HG03097 (cell line): ENCODE measurements at regions not wholly inside any gene's neighbourhood (a gene's known extent, or its start where the extent isn't known, plus 50 kb on each side); places are given as distances from the start of the nearest gene placed in this dataset.
"Not testable (repeated sequence)": the region's sequence is repeated elsewhere in the genome, so short reads cannot be mapped to it uniquely, and the experiment has no call there.

ENCODE experiments used
- ATAC-seq: cut with Tn5 transposase; IDR thresholded peaks from one replicate; pipeline ENCODE4 v1.9.1; 2021; ENCODE audit not compliant: unreplicated experiment, low FRiP score

DNA sequence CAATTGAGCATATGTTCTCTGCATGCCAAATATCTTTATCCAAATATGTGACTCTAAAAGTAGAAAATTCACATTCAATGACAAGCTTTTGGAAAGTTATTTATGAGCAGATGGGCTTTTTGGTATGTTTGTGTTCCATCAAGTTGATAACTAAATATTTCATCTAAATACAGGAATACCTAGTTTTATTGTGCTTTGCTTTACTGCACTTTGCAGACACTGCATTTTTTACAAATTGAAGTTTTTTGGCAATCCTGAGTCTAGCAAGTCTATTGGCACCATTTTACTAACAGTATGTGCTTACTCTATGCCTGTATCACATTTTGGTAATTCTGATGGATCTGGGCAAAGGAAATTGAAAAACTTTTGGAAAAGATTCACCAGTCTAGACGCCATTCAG, 133.8 kb downstream of the ATXN7L3B start:
- ATAC-seq: no peak

DNA sequence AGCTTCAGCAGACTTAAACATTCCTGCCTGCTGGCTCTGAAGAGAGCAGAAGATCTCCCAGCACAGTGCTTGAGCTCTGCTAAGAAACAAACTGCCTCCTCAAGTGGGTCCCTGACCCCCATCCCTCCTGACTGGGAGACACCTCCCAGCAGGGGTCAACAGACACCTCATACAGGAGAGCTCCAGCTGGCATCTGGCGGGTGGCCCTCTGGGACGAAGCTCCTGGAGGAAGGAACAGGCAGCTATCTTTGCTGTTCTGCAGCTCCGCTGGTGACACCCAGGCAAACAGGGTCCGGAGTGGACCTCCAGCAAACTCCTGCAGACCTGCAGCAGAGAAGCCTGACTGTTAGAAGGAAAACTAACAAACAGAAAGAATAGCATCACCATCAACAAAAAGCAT, 139.3 kb downstream of the ATXN7L3B start:
- ATAC-seq: not testable (repeated sequence)

DNA sequence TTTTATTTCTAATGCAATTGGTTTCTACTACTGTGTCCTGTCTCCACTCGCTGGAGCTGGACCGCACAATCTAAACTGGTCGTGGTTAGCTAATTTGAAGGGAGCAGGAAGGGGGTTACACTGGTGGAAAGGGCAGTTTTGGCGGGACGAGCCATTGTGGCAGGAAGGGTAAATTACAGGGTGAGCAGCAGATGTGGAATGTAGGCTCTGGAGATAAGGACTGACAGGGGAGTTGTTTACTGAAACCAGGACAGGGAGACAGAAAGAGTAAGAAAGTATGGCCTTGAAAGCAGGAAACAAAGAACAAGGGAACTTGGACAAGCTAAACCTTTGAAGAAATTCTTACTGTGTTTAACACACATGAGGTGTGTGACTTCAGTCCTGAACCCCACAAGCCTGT, 147.8 kb downstream of the ATXN7L3B start:
- no peak for ATAC-seq

DNA sequence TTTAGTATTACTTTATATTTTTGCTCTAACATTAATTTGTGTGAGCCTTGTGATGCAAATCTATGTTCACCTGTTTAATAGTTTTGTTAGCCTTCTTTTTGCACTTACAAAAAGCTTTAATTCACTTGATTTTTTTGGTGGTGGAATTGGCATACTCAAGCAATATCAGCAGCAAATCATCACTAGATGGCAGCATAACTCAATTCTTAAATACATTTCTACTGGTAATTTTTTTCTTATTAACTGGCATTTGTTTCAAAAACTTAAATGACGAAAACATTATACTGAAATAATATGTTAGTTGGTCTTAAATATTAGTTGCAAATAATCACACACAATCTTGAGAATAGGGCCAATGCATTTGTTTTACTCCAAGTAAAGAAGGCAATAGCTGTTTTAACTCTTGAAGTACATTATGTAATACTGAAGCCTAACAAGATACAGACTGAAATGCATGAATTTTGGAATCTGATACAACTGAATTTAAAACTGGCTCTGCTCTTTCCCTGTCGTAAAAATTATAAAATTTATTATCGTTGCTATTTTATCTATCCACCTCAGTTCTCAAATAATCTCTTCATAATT, 151.5 kb downstream of the ATXN7L3B start:
- ATAC-seq: no peak

DNA sequence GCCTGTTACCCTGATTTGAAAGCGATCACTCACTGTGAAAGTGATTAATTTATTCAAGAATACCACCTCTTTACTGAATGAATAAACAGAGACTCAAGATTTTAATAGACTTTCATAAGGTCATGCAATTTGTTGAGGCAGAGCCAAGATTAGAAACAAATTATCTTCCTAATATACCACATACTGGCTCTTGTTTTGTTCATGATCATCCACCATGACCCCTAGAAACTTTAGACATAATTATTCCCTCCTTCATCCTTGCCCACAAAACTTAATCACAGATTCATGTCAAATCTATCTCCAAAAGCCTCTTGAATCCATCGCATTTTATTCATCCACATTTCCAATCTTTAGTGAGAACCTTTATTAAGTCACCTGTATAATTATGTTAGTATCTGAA, 152.3 kb downstream of the ATXN7L3B start:
- ATAC-seq: no peak

DNA sequence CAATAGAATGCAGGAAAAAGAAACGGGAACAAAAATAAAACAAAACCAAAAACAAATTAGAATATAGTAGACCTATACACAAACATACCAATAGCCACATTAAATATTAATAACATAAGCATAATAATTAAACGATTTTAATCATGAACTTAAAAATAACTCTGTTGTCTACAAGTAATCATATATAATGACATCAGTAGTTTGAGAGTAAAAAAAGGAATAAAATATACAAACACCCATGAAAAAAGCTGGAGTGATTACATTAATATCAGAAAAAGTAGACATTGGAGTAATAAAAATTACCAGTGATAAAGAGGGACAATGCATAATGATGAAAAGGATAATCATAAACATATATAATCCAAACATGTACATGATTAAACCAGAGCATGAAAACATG, 181.8 kb downstream of the ATXN7L3B start:
- no peak for ATAC-seq

DNA sequence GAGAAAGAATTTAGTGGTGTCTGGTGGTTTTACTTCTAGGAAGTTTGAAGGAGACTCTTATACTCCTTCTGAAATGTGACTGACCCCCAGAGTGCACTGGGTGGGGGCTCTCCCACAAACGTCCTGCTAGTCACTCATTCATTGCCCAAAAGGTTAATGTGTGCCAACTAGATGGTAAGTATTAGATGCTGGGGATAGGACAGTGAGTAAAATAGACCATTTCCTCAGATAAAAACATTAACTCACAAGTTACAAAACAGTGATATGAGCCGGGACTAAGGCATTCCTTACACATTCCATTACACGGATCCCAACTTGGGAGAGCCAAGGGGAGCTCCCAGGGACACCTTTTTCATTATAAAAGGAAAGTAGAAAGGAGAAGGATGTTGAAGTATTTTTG, 185.1 kb downstream of the ATXN7L3B start:
- peak; percentile 87 for ATAC-seq

DNA sequence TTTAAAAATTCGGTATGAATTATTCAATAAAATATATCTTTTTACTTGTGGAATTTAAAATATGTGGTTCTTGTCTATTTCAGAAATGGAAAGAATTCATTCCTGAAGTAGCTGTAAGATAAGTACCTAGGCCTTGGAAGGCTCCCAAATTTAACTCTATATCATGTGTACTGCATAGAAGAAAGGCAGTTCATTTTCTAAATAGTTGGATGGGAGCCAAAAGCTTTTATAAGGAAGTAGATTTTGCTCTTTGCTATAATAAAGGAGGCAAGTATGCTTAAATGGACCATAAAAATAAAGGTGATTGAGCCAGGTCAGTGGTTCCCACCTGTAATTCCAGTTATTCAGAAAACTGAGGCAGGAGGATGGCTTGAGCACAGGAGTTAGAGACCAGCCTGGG, 187.5 kb downstream of the ATXN7L3B start:
- no peak for ATAC-seq

DNA sequence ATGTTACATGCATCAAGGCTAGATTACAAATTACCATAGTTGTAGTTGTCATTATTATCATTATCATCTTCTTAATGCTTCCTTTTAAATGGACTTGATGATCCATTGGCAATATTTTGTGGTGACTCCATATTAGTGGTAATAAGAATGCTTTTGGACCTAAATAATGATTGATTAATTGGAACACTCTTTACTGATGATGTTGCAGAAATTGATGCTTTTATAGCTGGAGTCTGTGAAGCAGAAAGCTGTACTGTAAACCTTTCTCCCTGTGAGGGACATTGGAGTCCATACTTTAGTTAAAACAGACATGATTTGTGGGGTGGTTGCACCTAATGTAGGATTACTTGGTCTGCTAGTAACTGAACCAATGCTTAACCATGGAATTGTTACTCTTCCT, 190.4 kb downstream of the ATXN7L3B start:
- no peak for ATAC-seq

DNA sequence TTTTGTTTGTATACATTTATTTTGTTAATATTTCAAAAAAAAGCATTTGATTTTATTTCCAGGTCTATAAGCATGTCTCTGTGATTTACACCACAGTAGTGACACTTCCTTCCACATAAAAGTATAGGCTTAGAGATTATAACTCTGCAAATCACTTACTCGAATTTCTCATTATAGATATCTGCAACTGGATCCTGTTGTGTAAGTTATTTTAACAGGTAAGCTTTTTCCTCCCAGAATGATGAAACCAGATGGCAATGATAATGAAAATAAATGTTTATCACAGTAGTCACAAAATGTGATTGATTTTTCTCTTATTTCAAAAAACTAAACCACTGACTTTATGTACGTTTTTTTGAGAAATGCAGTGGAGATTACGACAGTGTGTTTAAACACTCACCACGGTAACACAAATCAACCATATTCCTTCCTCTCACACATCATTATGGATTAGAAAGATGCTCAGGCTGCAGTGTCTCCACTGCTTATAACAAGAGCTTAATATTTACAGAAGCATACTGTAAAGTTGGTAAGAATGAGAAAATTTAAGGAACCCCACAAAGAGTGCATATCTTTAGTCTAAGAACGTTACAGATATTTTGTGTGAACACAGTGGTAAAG, 194.6 kb downstream of the ATXN7L3B start:
- ATAC-seq: no peak

DNA sequence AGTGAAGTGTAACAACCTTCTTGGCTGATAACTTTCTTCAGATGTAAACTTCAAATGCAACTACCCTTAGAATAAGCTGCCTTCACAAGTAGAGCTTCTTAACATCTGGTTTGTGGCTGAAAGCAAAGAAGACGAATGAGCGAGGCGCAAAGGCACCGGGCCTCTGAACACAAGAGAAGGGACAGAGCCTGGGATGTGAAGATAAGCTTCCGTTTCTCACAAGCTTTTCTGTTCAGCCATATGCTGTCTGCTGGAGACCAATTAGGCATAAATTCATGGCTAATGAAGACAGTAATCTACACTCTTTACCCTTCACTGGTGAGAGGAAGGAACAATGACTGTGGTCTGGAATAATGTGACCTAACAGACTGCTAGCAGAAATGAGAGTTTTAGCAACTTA, 195.2 kb downstream of the ATXN7L3B start:
- peak; percentile 70 for ATAC-seq

DNA sequence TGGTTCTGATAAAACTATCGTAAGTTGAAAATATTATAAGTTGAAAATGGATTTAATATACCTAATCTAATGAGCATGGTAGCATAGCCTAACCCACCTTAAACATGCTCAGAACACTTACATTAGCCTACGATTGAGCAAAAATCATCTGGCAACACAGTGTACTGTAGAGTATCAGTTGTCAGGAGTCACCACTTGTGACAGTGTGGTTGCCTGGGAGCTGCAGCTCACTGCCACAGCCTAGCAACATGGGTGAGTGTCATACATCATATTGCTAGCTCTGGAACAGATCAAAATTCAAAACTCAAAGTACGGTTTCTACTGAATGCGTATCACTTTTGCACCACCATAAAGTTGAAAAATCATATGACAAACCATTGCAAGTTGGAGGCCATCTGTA, 203.5 kb downstream of the ATXN7L3B start:
- no peak for ATAC-seq

DNA sequence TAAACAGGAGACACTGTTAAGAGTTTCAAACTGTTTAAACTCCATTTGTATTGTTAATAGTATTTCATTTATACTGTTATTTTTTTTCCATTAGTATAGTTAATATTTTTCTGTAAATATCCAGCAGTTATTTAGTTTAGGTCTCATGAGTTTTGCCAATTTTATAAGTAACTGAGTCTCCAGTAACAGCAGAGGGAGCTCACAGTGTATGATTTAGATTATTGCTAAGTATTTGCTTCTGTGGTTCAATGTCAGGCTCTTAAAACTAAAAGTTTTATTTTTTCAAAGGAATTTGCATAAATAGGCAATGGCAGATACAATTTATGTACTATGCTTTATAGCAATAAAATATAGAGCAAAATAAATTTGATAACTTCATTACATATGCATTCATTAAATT, 209.7 kb downstream of the ATXN7L3B start:
- ATAC-seq: no peak

DNA sequence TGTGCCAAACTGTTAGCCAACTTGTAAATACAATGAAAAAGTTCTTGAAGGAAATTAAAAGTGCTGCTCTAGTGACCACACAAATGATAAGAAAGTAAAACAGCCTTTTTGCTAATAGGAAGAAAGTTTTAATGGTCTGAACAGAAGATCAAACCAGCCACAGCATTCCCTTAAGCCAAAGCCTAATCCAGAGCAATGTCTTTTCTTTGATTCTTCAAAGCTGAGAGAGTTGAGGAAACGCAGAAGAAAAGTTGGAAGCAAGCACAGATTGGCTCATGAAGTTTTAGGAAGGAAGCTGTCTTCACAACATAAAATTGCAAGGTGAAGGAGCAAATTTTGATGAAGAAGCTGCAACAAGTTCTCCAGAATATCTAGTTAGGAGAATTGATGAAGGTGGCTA, 213.8 kb downstream of the ATXN7L3B start:
- no peak for ATAC-seq

DNA sequence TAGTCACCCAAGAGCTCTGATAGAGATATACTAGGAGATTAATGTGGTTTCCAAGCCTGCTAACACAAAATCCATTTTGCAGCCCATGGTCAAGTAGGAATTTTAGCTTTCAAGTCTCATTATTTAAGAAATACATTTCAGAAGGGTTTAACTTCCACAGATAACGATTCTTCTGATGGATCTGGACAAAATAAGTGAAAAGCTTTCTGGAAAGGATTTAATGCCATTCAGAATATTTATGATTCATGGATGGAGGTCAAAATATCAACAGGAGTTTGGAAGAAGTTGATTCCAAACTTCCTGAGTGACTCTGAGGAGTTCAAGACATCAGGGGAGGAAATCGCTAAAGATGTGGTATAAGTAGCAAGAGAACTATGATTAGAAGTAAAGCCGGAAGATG, 214.6 kb downstream of the ATXN7L3B start:
- no peak for ATAC-seq

DNA sequence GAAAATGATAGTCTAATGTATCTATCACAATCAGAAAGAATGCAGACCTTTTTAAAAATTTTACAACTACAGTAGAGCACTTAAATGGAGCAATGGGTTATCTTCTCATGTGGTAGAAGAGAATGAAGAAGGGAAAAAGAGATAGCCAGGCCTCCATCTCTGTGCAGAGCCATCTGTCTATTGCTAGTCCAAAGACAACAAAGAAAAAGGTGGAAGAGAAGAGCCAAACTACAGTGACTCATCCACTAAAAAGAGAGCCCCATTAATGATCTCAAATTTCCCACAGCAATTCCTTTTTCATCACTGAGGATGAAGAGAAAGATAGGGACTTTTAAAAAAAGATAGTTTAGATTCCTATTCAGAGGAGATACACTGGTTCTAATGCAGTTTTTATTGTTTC, 232.9 kb downstream of the ATXN7L3B start:
- no peak for ATAC-seq

DNA sequence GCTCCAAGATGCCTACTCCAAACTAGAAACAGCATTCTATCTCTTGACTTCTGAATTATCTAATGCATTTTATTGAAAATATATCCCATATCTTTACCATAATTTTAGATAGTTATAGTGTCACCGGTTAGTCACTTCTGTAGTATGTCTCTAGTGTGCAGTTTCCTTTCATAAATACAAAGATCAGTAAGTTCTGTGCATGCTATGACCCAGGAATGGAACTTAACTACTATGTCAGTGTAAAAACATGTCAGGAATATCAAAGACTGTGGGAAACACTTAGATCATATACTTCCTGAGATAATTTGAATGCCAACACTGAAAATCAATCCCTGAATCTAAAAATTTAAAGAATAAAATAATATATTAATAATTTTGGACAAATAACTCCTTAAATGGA, 237.6 kb downstream of the ATXN7L3B start:
- ATAC-seq: no peak

DNA sequence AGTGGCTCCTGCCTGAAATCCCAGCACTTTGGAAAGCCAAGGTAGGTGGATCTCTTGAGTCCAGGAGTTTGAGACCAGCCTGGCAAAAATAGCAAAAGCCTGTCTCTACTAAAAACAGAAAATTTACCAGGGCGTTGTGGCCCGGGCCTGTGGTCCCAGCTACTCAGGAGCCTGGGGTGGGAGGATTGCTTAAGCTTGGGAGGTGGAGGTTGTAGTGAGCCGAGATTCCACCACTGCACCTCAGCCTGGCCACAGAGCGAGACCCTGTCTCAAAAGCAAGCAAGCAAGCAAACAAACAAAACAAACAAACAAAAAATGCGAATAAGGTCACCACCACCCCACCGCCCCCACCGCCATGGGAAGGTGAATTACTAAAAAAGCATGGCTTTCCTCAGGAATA, 238.7 kb downstream of the ATXN7L3B start:
- no peak for ATAC-seq

DNA sequence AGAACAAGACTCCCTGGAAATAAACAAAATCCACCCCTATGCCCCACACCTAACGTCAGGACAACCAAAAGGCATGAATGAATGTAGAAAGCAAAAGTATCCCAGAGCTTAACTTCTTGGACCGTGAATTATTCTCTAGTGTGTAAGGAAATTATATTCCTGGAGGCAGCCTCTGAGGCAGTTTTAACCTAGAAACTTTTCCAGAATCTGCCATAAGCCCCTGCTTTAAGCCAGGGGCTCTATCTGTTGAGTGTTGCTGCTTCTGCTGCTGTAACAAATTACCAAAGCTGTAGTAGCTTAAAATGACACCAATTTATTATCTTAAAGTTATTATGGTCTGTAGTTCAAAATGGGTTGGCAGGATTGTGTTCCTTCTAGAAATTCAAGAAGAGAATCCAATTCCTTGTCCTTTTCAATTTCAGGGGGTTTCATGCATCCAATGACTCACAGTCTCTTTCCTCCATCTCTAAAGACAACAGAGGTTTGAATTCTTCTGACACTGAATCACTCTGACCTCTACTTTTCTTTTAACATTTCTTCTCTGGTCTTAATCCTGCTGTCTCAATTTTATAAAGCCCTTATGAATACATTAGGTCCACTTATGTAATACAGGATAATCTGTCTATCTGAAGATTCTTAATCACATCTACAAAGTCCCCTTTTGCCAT, 242.7 kb downstream of the ATXN7L3B start:
- ATAC-seq: no peak

DNA sequence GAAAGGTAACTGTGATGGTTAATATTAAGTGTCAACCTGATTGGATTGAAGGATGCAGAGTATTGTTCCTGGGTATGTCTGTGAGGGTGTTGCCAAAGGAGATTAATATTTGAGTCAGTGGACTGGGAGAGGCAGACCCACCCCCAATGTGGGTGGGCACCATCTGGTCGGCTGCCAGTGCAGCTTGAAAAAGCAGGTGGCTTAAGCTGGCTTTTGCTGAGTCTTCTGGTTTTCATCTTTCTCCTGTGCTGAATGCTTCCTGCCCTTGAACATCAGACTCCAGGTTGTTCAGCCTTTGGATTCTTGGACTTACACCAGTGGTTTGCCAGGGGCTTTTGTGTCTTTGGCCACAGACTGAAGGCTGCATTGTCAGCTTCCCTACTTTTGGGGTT, 243.2 kb downstream of the ATXN7L3B start:
- ATAC-seq: not testable (repeated sequence)

DNA sequence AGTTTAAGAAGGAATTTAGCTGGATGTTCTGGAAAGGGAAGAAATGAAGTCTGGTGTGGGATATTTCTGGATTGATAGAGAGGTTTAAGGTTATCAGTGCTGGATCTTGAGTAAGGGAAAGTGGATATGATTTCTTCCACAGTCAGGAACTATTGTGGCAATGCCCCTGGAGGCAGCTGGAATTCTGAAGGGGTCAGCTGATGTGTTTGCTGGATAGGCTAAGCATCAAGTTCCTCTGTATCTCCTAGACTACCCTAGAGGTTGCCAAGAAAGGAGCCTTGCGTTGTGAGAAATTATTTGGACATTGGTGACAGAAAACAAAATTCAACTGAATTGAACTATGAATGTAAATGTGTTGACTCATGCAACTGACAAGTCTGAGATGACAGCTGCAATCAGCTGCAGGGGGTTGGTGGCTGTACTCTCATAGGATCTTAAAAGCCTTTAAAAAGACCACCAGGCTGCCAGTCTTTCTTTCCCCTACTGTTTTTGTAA, 244.4 kb downstream of the ATXN7L3B start:
- ATAC-seq: no peak

DNA sequence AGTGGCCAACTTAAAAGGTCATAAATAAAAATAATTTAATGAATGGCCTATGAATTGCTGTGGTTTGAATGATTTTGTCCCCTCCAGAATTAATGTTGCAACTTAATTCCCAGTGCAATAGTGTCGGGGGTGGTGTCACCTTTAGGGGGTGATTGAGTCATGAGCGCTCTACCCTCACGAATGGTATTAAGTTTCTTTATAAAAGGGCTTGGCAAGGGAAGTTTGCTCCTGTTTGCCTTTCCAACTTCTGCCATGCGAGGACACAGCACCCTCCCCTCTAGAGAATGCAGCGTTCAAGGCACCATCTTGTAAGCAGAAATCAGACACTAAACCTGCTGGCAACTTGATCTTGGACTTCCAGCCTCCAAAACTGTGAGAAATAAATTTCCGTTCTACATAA, 253.3 kb downstream of the ATXN7L3B start:
- ATAC-seq: no peak
